ENCODE measurements at regions not wholly inside any gene's neighbourhood (a gene's known extent, or its start where the extent isn't known, plus 50 kb on each side); places are given as distances from the start of the nearest gene placed in this dataset.

GRCh38 chr15:81915990-81916389 lies 129.8 kb downstream of the MEX3B start:
- H3K4me1 Mint-ChIP-seq, result peaks cover 10% of the 10 kb centered on the region
- H3K36me3 Mint-ChIP-seq, result peaks cover 40% of the 10 kb centered on the region
- H3K27ac Mint-ChIP-seq, result no peak overlapping the region
- ATAC-seq, result no peak
- no peaks in the 10 kb centered on the region; the same call in 1 of the 2 replicates for H3K27me3 Mint-ChIP-seq (ENCODE audit: low read depth)
- DNase-seq (ENCODE audit: low spot score), result no peak
- no peak for TF ChIP-seq PRRX2 (CRISPR knock-in tag; IDR thresholded peaks at IDR 0.05)
- TF ChIP-seq TCF7 (CRISPR knock-in tag; IDR thresholded peaks at IDR 0.05; ENCODE audit: low read depth), result no peak
- no peak for TF ChIP-seq CTCF (IDR thresholded peaks at IDR 0.05)
- TF ChIP-seq OVOL2 (CRISPR knock-in tag; IDR thresholded peaks at IDR 0.05; ENCODE audit: borderline replicate concordance), result no peak
- no peak for TF ChIP-seq E2F1 (CRISPR knock-in tag; IDR thresholded peaks at IDR 0.05)
- no peak for TF ChIP-seq NFATC4 (CRISPR knock-in tag; IDR thresholded peaks at IDR 0.05)
- no peak for TF ChIP-seq ATF6 (CRISPR knock-in tag; IDR thresholded peaks at IDR 0.05)
- TF ChIP-seq ZNF317 (CRISPR knock-in tag; IDR thresholded peaks at IDR 0.05; ENCODE audit: borderline replicate concordance, low read depth), result no peak
- no peak for TF ChIP-seq ZNF423 (CRISPR knock-in tag; IDR thresholded peaks at IDR 0.05)
- POLR2A ChIA-PET, result no interaction called here
- no peak overlapping the region for H3K4me3 Mint-ChIP-seq
- CTCF ChIA-PET, result no interaction called here
- peaks cover 44% of the 10 kb centered on the region for H3K9me3 Mint-ChIP-seq

GRCh38 chr15:81914734-81915256 lies 131.0 kb downstream of the MEX3B start:
- DNase-seq (ENCODE audit: low spot score) (no peak), ATAC-seq (no peak)
- H3K27ac Mint-ChIP-seq, result no peak overlapping the region
- CTCF ChIA-PET, result interaction anchor here (0.6 kb wide), 1 partner anchor 173 kb away, joined by 3 read pairs; no protein-coding TSS in a partner anchor
- POLR2A ChIA-PET, result no interaction called here
- H3K27me3 Mint-ChIP-seq (ENCODE audit: low read depth), result no peaks in the 10 kb centered on the region; the same call in 1 of the 2 replicates
- peaks cover 10% of the 10 kb centered on the region for H3K4me1 Mint-ChIP-seq
- H3K4me3 Mint-ChIP-seq, result no peak overlapping the region
- peaks cover 32% of the 10 kb centered on the region for H3K9me3 Mint-ChIP-seq
- peaks cover 29% of the 10 kb centered on the region for H3K36me3 Mint-ChIP-seq
- TF ChIP-seq ZNF396 (CRISPR knock-in tag; IDR thresholded peaks at IDR 0.05; ENCODE audit: borderline replicate concordance) (no peak), ZNF423 (CRISPR knock-in tag; IDR thresholded peaks at IDR 0.05) (no peak), E2F4 (CRISPR knock-in tag; IDR thresholded peaks at IDR 0.05; ENCODE audit: borderline replicate concordance, low read depth) (no peak), CREM (CRISPR knock-in tag; IDR thresholded peaks at IDR 0.05) (no peak), E2F5 (CRISPR knock-in tag; IDR thresholded peaks at IDR 0.05) (no peak), ZMAT4 (CRISPR knock-in tag; IDR thresholded peaks at IDR 0.05) (no peak), NFATC4 (CRISPR knock-in tag; IDR thresholded peaks at IDR 0.05) (no peak), ZNF671 (CRISPR knock-in tag; IDR thresholded peaks at IDR 0.05) (no peak), HMGXB4 (CRISPR knock-in tag; IDR thresholded peaks at IDR 0.05) (no peak), CDX4 (CRISPR knock-in tag; IDR thresholded peaks at IDR 0.05; ENCODE audit: borderline replicate concordance) (no peak), ERG (CRISPR knock-in tag; IDR thresholded peaks at IDR 0.05) (no peak), ZNF317 (CRISPR knock-in tag; IDR thresholded peaks at IDR 0.05; ENCODE audit: borderline replicate concordance, low read depth) (no peak), EMX1 (CRISPR knock-in tag; IDR thresholded peaks at IDR 0.05) (no peak), MXD4 (CRISPR knock-in tag; IDR thresholded peaks at IDR 0.05; ENCODE audit: borderline replicate concordance) (no peak), ATF3 (CRISPR knock-in tag; conservative IDR thresholded peaks at IDR 0.05) (no peak), FOXK1 (CRISPR knock-in tag; IDR thresholded peaks at IDR 0.05) (no peak)
